Thyroid gland (tissue), 4 donors: ENCODE measurements at regions not wholly inside any gene's neighbourhood (a gene's known extent, or its start where the extent isn't known, plus 50 kb on each side); places are given as distances from the start of the nearest gene placed in this dataset.

Experiments
- POLR2A ChIP-seq, 2 donors: fragments of 450-650 bp; IDR thresholded peaks; one replicate each; pipeline ENCODE4 v1.6.1; 2017; ENCODE audit warnings: antibody characterized with exemption in 2 of 2, mild to moderate bottlenecking in 2 of 2, moderate library complexity in 1 of 2
- TF ChIP-seq, protein P1 (sequence below), 6 experiments: fragments of 200-600 bp in 3 of 6; fragments of 450-650 bp in 3 of 6; sonication (generic) in 3 of 6; IDR thresholded peaks; one replicate each; pipeline ENCODE4 v1.5.1; 2016 to 2019; ENCODE audit warnings: antibody characterized with exemption in 6 of 6, mild to moderate bottlenecking in 2 of 6, inconsistent platforms in 1 of 6, moderate library complexity in 1 of 6

DNA sequence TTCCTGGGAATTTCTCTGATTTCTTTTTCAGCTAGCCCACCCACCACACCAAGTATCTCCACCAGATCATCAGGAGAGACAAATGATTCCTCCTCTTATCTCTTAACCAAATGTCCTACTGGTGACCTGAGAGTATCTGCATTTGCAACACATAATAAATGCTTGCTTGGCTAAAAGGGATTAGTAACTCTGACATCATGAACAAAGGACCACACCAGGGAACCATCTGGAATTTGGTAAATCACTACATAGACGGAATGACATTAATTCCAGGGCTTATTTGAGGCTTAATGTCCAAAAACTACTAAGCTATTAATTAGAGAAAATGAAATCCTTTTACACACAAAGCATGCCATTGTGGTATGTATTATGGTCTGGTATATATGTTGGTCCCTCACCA lies 139.0 kb downstream of the RAP2A start:
- TF ChIP-seq POLR2A (IDR thresholded peaks at IDR 0.05), result no peak
- TF ChIP-seq, protein P1, sequence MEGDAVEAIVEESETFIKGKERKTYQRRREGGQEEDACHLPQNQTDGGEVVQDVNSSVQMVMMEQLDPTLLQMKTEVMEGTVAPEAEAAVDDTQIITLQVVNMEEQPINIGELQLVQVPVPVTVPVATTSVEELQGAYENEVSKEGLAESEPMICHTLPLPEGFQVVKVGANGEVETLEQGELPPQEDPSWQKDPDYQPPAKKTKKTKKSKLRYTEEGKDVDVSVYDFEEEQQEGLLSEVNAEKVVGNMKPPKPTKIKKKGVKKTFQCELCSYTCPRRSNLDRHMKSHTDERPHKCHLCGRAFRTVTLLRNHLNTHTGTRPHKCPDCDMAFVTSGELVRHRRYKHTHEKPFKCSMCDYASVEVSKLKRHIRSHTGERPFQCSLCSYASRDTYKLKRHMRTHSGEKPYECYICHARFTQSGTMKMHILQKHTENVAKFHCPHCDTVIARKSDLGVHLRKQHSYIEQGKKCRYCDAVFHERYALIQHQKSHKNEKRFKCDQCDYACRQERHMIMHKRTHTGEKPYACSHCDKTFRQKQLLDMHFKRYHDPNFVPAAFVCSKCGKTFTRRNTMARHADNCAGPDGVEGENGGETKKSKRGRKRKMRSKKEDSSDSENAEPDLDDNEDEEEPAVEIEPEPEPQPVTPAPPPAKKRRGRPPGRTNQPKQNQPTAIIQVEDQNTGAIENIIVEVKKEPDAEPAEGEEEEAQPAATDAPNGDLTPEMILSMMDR (IDR thresholded peaks at IDR 0.05), result no peak
